ENCODE measurements at regions not wholly inside any gene's neighbourhood (a gene's known extent, or its start where the extent isn't known, plus 50 kb on each side); places are given as distances from the start of the nearest gene placed in this dataset.

DNA sequence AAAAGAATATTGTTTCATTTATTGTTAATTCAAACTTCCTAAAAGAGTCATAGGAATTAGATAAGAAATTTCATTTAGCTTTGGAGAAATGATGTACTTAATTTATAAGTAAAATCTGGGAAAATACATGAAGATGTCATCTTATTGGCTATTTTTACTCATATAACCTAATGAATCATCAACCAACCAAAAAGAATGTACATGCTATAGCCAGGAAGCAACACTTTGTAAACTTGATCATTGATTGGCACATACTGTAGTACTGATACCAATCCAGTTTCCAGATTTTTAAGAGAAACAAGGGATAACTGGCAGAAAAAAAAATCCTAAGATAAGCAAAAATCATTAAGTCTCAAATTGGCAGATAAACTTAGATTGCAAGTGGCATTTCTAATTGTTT is 207.9 kb upstream of the CDIN1 start:
- no peaks in the 10 kb centered on the region for H3K27me3 ChIP-seq (ENCODE audit: insufficient read depth, low read depth, low read length)
- no peak overlapping the region for H2AFZ ChIP-seq (ENCODE audit: low read depth, low read length)
- no peaks in the 10 kb centered on the region for H3K9me3 ChIP-seq (ENCODE audit: low read length)
- no peak overlapping the region for H3K4me3 ChIP-seq (ENCODE audit: low read length)
- no peak overlapping the region for H3K4me2 ChIP-seq (ENCODE audit: low read length)
- H3K9me2 ChIP-seq (ENCODE audit: insufficient read depth, low read length): no peaks in the 10 kb centered on the region
- H3K9ac ChIP-seq (ENCODE audit: low read length): no peak overlapping the region
- H3K79me2 ChIP-seq (replicated peaks; ENCODE audit: insufficient read depth, low read length): no peaks in the 10 kb centered on the region
- H3F3A ChIP-seq (ENCODE audit: insufficient read depth, low read length, poor library complexity, severe bottlenecking): no peaks in the 10 kb centered on the region
- H3K27ac ChIP-seq (ENCODE audit: low read length): no peak overlapping the region
- no peaks in the 10 kb centered on the region for H3K36me3 ChIP-seq (ENCODE audit: insufficient read depth, low read length)
- H4K20me1 ChIP-seq (ENCODE audit: insufficient read depth): no peaks in the 10 kb centered on the region
- no peak for TF ChIP-seq TAF1 (IDR thresholded peaks at IDR 0.05; ENCODE audit: low read depth)
- no peak for TF ChIP-seq SMC3 (conservative IDR thresholded peaks at IDR 0.05; ENCODE audit: poor library complexity)
- no peak for TF ChIP-seq EZH2 (IDR thresholded peaks at IDR 0.05; ENCODE audit: borderline replicate concordance, insufficient read depth, low read length, poor library complexity, severe bottlenecking)
- no peak for TF ChIP-seq POLR2AphosphoS5 (IDR thresholded peaks at IDR 0.05)
- no peak for TF ChIP-seq RAD21 (conservative IDR thresholded peaks at IDR 0.05)
- TF ChIP-seq, protein P1, sequence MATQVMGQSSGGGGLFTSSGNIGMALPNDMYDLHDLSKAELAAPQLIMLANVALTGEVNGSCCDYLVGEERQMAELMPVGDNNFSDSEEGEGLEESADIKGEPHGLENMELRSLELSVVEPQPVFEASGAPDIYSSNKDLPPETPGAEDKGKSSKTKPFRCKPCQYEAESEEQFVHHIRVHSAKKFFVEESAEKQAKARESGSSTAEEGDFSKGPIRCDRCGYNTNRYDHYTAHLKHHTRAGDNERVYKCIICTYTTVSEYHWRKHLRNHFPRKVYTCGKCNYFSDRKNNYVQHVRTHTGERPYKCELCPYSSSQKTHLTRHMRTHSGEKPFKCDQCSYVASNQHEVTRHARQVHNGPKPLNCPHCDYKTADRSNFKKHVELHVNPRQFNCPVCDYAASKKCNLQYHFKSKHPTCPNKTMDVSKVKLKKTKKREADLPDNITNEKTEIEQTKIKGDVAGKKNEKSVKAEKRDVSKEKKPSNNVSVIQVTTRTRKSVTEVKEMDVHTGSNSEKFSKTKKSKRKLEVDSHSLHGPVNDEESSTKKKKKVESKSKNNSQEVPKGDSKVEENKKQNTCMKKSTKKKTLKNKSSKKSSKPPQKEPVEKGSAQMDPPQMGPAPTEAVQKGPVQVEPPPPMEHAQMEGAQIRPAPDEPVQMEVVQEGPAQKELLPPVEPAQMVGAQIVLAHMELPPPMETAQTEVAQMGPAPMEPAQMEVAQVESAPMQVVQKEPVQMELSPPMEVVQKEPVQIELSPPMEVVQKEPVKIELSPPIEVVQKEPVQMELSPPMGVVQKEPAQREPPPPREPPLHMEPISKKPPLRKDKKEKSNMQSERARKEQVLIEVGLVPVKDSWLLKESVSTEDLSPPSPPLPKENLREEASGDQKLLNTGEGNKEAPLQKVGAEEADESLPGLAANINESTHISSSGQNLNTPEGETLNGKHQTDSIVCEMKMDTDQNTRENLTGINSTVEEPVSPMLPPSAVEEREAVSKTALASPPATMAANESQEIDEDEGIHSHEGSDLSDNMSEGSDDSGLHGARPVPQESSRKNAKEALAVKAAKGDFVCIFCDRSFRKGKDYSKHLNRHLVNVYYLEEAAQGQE (IDR thresholded peaks at IDR 0.05; ENCODE audit: borderline replicate concordance): no peak
- TF ChIP-seq MXI1 (conservative IDR thresholded peaks at IDR 0.05; ENCODE audit: poor library complexity, severe bottlenecking): no peak
- TF ChIP-seq EP300 (conservative IDR thresholded peaks at IDR 0.05; ENCODE audit: poor library complexity, severe bottlenecking): no peak
- TF ChIP-seq, protein P2, sequence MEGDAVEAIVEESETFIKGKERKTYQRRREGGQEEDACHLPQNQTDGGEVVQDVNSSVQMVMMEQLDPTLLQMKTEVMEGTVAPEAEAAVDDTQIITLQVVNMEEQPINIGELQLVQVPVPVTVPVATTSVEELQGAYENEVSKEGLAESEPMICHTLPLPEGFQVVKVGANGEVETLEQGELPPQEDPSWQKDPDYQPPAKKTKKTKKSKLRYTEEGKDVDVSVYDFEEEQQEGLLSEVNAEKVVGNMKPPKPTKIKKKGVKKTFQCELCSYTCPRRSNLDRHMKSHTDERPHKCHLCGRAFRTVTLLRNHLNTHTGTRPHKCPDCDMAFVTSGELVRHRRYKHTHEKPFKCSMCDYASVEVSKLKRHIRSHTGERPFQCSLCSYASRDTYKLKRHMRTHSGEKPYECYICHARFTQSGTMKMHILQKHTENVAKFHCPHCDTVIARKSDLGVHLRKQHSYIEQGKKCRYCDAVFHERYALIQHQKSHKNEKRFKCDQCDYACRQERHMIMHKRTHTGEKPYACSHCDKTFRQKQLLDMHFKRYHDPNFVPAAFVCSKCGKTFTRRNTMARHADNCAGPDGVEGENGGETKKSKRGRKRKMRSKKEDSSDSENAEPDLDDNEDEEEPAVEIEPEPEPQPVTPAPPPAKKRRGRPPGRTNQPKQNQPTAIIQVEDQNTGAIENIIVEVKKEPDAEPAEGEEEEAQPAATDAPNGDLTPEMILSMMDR (IDR thresholded peaks at IDR 0.05; ENCODE audit: poor library complexity, severe bottlenecking): no peak

DNA sequence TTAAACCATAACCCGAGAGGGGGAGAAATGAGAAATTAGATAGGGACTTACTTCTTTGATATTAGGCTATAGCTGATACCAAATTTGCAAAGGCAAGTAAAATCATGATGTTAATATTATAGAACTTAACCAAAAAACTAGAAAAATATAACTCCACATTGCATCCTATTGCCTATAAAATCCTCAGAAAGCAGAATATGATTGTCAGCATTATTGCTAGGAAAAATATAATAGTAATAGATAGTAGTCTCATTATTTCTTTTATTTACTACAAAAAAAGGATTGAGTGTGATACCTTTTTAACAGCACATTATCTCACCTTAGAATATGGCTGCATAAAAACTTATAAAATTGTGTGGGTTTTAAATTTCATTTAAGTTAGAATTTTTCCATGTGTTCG is 206.5 kb upstream of the CDIN1 start:
- Histone ChIP-seq H4K20me1 (ENCODE audit: insufficient read depth) (no peaks in the 10 kb centered on the region), H3K27ac (ENCODE audit: low read length) (no peak overlapping the region), H3K9me2 (ENCODE audit: insufficient read depth, low read length) (no peaks in the 10 kb centered on the region), H3K4me2 (ENCODE audit: low read length) (no peak overlapping the region), H3K9ac (ENCODE audit: low read length) (no peak overlapping the region), H3K27me3 (ENCODE audit: insufficient read depth, low read depth, low read length) (no peaks in the 10 kb centered on the region), H3K4me3 (ENCODE audit: low read length) (no peak overlapping the region), H2AFZ (ENCODE audit: low read depth, low read length) (no peak overlapping the region), H3K36me3 (ENCODE audit: insufficient read depth, low read length) (no peaks in the 10 kb centered on the region), H3F3A (ENCODE audit: insufficient read depth, low read length, poor library complexity, severe bottlenecking) (no peaks in the 10 kb centered on the region), H3K9me3 (ENCODE audit: low read length) (no peaks in the 10 kb centered on the region), H3K79me2 (replicated peaks; ENCODE audit: insufficient read depth, low read length) (no peaks in the 10 kb centered on the region)
- TF ChIP-seq POLR2AphosphoS5 (IDR thresholded peaks at IDR 0.05): no peak
- TF ChIP-seq TAF1 (IDR thresholded peaks at IDR 0.05; ENCODE audit: low read depth): no peak
- TF ChIP-seq, protein P2 (IDR thresholded peaks at IDR 0.05; ENCODE audit: poor library complexity, severe bottlenecking): no peak
- TF ChIP-seq EP300 (conservative IDR thresholded peaks at IDR 0.05; ENCODE audit: poor library complexity, severe bottlenecking): no peak
- TF ChIP-seq EZH2 (IDR thresholded peaks at IDR 0.05; ENCODE audit: borderline replicate concordance, insufficient read depth, low read length, poor library complexity, severe bottlenecking): no peak
- TF ChIP-seq, protein P1 (IDR thresholded peaks at IDR 0.05; ENCODE audit: borderline replicate concordance): no peak
- TF ChIP-seq RAD21 (conservative IDR thresholded peaks at IDR 0.05): no peak
- no peak for TF ChIP-seq MXI1 (conservative IDR thresholded peaks at IDR 0.05; ENCODE audit: poor library complexity, severe bottlenecking)
- TF ChIP-seq SMC3 (conservative IDR thresholded peaks at IDR 0.05; ENCODE audit: poor library complexity): no peak

Measured in neural cell (in vitro differentiated cells).